PC-9 (cell line): ENCODE measurements at regions not wholly inside any gene's neighbourhood (a gene's known extent, or its start where the extent isn't known, plus 50 kb on each side); places are given as distances from the start of the nearest gene placed in this dataset.

ENCODE experiments used
- EZH2 ChIP-seq: fragments of 200-600 bp; sonication (generic); IDR thresholded peaks from 2 replicates; pipeline ENCODE4 v1.8.0; 2017; ENCODE audit warnings: antibody characterized with exemption, low read depth
- TF ChIP-seq, protein P1 (sequence below): fragments of 200-600 bp; sonication (generic); conservative IDR thresholded peaks from 2 replicates; pipeline ENCODE4 v1.6.1; 2017; ENCODE audit warnings: mixed run types, antibody characterized with exemption, mild to moderate bottlenecking, moderate library complexity

DNA sequence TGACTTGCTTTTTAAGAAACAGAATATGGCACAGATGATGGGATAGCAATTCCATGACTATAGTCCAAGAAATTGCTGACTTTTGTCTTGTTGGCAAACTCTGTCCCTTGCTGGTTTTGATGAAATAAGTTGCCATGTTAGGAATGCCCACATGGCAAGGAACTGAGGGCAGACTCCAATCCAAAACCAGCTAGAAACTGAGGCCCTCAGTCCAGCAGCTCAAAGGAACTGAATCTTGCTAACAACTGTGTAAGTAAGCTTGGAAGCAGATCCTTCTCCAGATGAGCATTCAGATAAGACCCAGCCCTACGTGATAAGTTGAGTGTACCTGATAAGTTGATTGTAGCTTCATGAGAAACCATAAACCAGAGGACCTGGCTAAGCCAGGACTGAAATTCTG is 64.3 kb upstream of the BMPER start:
- TF ChIP-seq, protein P1, sequence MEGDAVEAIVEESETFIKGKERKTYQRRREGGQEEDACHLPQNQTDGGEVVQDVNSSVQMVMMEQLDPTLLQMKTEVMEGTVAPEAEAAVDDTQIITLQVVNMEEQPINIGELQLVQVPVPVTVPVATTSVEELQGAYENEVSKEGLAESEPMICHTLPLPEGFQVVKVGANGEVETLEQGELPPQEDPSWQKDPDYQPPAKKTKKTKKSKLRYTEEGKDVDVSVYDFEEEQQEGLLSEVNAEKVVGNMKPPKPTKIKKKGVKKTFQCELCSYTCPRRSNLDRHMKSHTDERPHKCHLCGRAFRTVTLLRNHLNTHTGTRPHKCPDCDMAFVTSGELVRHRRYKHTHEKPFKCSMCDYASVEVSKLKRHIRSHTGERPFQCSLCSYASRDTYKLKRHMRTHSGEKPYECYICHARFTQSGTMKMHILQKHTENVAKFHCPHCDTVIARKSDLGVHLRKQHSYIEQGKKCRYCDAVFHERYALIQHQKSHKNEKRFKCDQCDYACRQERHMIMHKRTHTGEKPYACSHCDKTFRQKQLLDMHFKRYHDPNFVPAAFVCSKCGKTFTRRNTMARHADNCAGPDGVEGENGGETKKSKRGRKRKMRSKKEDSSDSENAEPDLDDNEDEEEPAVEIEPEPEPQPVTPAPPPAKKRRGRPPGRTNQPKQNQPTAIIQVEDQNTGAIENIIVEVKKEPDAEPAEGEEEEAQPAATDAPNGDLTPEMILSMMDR, result no peak
- no peak for TF ChIP-seq EZH2
